Stimulated activated CD4-positive, alpha-beta T cell treated with anti-CD3 and anti-CD28 coated beads, Interleukin-15, amount 100 ng/mL, for 48 hours (primary cell): ENCODE measurements at regions not wholly inside any gene's neighbourhood (a gene's known extent, or its start where the extent isn't known, plus 50 kb on each side); places are given as distances from the start of the nearest gene placed in this dataset.

Experiments used
- DNase-seq, 2 donors: peaks; one replicate each; pipeline ENCODE4 v3.0.0-alpha.2; 2020; ENCODE audit warnings: low read depth in 2 of 2

- no peak for DNase-seq
These were observed 745.1 kb upstream of the COBL start for GRCh38 chr7:52061666-52062065.

GRCh38 chr7:52053525-52053924 lies 736.9 kb upstream of the COBL start:
- no peak for DNase-seq

- no peak for DNase-seq
These were observed 714.1 kb upstream of the COBL start for GRCh38 chr7:52030722-52031121.

DNA sequence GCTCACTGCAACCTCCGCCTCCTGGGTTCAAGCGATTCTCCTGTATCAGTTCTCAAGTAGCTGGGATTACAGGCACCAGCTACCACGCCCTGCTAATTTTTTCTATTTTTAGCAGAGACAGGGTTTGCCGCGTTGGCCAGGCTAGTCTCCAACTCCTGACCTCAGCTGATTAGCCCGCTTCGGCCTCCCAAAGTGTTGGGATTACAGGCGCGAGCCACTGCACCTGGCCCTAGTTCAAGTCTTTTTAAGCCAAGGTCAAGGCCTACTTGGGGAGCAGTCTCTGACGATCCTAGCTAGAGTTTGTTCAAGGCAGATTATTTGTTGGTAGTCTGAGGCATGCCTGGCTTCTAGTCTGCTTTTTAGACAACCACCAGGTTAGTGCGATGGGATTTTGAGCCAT lies 709.5 kb upstream of the COBL start:
- no peak for DNase-seq

GRCh38 chr7:52021343-52021742 lies 704.7 kb upstream of the COBL start:
- DNase-seq, result no peak

GRCh38 chr7:52018680-52019054 lies 702.1 kb upstream of the COBL start:
- DNase-seq, result no peak

- DNase-seq, result peak in 1 of 2 donors; percentile 2
These were observed 701.4 kb upstream of the COBL start for GRCh38 chr7:52017802-52018679.

DNA sequence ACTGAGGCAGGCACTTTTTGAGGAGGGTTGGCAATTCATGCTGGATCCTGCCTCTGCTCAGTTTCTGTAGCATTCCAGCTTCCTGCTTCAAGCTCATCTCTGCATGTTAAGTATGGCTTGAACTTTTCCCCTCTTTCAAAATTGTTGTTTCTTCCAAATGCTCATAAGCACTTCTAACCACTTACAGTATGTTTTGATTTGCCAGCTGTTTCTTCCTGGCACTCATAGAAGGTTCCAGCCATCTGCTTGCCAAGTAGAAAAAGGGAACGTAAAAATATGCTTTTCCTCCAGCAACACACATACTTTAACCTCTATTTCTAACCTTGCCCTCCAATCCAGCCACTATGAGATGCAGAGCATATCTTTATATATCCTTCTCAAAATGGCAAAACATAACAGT lies 692.6 kb upstream of the COBL start:
- no peak for DNase-seq

- no peak for DNase-seq
These were observed 690.1 kb upstream of the COBL start for GRCh38 chr7:52006674-52007073.

- no peak for DNase-seq
These were observed 689.0 kb upstream of the COBL start for GRCh38 chr7:52005613-52006012.

GRCh38 chr7:51995596-51996179 lies 679.1 kb upstream of the COBL start:
- DNase-seq, result no peak

GRCh38 chr7:51982653-51983052 lies 666.0 kb upstream of the COBL start:
- DNase-seq, result no peak

- no peak for DNase-seq
These were observed 664.2 kb upstream of the COBL start for GRCh38 chr7:51980812-51981211.

- no peak for DNase-seq
These were observed 663.7 kb upstream of the COBL start for GRCh38 chr7:51980313-51980712.

DNA sequence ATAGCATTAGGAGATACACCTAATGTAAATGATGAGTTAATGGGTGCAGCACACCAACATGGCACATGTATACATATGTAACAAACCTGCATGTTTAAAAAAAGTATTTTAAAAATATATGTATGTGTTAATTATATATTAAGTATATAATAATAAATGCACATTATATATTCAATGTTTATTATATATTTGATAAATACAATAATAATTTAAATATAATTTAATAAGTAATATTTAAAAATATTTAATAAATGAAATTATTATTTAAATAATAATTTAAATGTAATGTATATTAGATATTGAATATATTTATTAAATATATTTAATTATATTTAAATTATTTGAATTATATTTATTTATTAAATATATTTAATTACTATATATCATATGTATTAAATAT lies 661.3 kb upstream of the COBL start:
- DNase-seq, result no peak

- DNase-seq, result no peak
These were observed 657.3 kb upstream of the COBL start for GRCh38 chr7:51973939-51974338.

- DNase-seq, result no peak
These were observed 656.5 kb upstream of the COBL start for GRCh38 chr7:51973071-51973470.

DNA sequence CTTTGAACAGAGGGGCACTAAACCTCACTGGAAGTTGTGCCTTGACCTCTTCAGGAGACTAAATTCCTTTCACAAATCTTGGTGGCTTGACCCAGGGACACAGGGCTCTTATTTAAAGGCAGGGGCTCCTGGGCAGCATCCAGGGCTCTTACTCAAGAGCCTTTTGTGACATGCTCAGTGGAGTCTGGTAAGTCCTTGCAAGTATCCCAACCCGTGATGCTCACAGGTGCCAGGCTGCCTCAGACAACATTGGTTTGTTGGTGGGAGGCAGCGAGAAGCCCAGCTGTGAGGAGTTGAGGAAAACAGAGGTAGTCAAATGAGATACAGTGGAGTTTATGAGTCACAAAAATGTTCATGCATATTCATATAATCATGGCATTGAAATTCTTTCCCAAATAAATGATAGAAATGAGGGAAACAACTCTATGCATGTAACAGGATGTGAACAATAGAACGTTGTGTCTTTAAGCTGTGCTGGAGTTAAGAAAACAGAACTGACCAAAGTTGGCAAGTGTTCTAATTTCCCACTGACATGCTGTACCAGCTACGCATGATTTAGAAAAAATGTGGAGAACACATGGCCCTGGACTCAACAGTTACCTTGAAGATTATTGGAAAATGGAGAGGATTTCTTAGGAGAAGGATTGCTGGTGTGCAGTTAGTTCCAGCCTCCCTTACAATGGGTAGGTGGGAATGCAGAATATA lies 654.5 kb upstream of the COBL start:
- DNase-seq, result no peak

GRCh38 chr7:51968461-51968860 lies 651.9 kb upstream of the COBL start:
- no peak for DNase-seq

DNA sequence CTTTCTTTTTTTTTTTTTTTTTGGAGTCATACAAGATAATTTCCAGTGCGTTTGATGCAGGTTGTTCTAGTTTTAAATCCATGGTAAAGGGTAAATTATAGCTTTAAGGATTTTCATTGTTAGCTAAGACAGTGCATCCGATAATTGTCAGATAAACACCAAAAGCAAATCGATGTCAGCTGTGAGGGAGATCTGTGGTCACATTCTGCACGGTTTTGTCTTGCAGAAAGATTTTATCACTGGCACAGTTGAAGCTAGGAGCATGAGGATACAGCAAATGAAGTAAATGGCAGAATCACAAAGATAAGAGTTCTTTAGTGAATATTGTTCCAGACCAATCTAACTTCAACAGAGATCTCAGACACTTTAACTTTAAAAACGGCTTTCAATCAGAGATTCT lies 648.8 kb upstream of the COBL start:
- no peak for DNase-seq

DNA sequence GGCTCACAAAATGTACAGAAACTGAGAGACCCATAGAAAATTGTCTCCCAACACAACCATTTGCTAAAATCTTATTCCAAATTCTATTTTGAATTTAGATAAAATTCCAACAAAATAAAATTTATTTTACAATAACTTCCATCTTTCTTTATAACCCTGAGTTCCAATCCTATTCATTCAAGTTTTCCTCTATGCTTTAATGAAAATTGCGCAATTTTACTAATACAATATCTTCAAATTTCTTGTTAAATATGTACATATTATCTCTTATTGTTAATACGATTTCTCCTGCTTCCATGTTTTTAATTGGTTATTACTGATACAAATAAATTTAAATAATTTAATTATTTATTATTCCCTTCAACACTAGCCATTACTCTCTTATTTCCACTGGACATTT lies 645.2 kb upstream of the COBL start:
- DNase-seq, result no peak

DNA sequence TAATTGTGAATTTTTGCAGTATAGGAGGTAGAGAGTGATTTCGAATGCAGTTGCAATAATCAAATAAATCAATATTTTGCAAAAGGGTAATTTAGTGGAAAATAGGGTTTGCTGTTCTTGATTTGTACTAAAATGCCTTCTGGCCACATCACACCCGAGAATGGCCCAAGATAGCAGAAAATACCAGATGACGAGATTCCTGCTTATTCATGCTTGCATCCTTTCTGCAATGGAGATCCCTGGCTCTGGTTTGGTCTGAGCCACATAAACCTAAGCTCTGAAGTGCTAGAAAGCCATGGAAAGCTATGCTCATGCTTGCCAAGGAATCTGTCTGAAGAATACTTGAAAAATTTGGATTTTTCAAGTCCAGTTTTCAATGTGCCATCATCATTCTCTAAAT lies 634.2 kb upstream of the COBL start:
- DNase-seq, result no peak
